ENCODE measurements at regions not wholly inside any gene's neighbourhood (a gene's known extent, or its start where the extent isn't known, plus 50 kb on each side); places are given as distances from the start of the nearest gene placed in this dataset.
A peak's percentile ranks its signal among the peaks of the same experiment; 100 is the strongest.

DNA sequence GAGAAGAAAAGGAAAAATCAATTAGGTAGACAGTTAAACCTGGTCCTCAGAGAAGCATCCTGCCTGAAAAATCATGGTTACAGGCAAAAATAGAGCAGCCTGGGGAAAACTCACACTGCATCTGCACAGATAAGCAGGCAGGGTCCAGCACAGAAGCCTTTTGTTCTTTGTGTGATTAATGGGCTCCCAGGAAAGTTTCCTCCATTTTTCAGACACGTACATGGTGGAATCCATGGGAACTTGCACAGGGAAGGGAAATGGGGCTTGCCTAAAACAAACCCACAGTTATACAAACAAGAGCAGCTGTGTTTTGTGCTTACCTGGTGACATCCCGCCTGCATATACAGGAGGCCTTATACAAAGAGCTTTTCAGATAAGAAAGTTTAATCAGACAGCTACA, 243.9 kb upstream of the ATP10B start:
- no peak overlapping the region for H2BK12ac ChIP-seq (ENCODE audit: low read length)
- H3K18ac ChIP-seq (ENCODE audit: low read length), result no peak overlapping the region
- H3K9ac ChIP-seq (ENCODE audit: low read depth, low read length, poor library complexity), result no peak overlapping the region
- H3K14ac ChIP-seq (ENCODE audit: low read length), result no peak overlapping the region
- H3K23ac ChIP-seq (ENCODE audit: low read depth, low read length, poor library complexity), result no peak overlapping the region
- H3K27ac ChIP-seq (replicated peaks; ENCODE audit: low read length), result no peak overlapping the region
- H3K9me3 ChIP-seq (replicated peaks in 1 of 2; ENCODE audit: control insufficient read depth in 2 of 2, insufficient read depth in 1 of 2, low read depth in 1 of 2, low read length in 2 of 2), result no peaks in the 10 kb centered on the region
- H3K4ac ChIP-seq (ENCODE audit: low read length), result no peak overlapping the region
- H3K4me3 ChIP-seq (ENCODE audit: low read length in 2 of 2), result no peak overlapping the region
- no peak overlapping the region for H2AFZ ChIP-seq (ENCODE audit: low read length)
- no CpG with 5 or more reads among the region's 2 CpGs for WGBS, 2 donors (ENCODE audit: extremely low coverage in 2 of 2, insufficient read length in 2 of 2, insufficient replicate concordance in 1 of 2)
- no peak overlapping the region for H2BK15ac ChIP-seq (ENCODE audit: low read length)
- H4K91ac ChIP-seq (ENCODE audit: low read depth, low read length, poor library complexity), result no peak overlapping the region
- no peak overlapping the region for H3K4me2 ChIP-seq (ENCODE audit: insufficient read depth, low read length, poor library complexity, severe bottlenecking)
- DNase-seq (ENCODE audit: low spot score), result no peak
- no peak overlapping the region for H2BK5ac ChIP-seq (ENCODE audit: low read length)
- no peaks in the 10 kb centered on the region for H3K36me3 ChIP-seq (replicated peaks in 1 of 2; ENCODE audit: control insufficient read depth in 2 of 2, insufficient read depth in 2 of 2, low read length in 2 of 2)
- H3K79me1 ChIP-seq (ENCODE audit: low read depth, low read length), result no peaks in the 10 kb centered on the region
- H2AK5ac ChIP-seq (ENCODE audit: low read depth, low read length), result no peak overlapping the region
- no peak overlapping the region for H4K8ac ChIP-seq (ENCODE audit: low read depth, low read length)
- no peaks in the 10 kb centered on the region for H3K27me3 ChIP-seq (ENCODE audit: control insufficient read depth in 3 of 3, insufficient read depth in 3 of 3, low read depth in 1 of 3, low read length in 3 of 3)
- no peak overlapping the region for H2BK120ac ChIP-seq (ENCODE audit: low read depth, low read length)
- H3K4me1 ChIP-seq (ENCODE audit: control insufficient read depth in 2 of 2, insufficient read depth in 1 of 2, low read depth in 1 of 2, low read length in 2 of 2), result no peaks in the 10 kb centered on the region

DNA sequence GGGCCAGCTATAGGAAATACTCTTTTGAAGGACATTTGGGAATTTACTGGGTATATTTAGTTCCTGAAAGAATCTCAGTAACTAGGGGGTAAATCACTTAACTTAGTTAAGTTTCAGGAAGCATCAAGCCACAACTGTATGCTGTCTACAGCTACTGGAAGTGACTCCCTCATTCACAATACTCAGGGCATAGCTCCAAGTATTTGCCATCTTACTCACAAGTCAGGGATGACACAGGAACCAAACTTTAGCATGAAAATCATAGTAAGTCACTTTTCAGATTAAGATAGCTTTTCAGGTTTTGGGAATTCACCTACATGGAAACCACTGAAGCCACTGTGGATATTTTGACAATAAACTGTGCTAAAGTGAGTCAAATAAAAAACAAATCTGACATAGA, 242.4 kb upstream of the ATP10B start:
- Histone ChIP-seq H3K18ac (ENCODE audit: low read length) (no peak overlapping the region), H3K9me3 (replicated peaks in 1 of 2; ENCODE audit: control insufficient read depth in 2 of 2, insufficient read depth in 1 of 2, low read depth in 1 of 2, low read length in 2 of 2) (no peaks in the 10 kb centered on the region), H2AK5ac (ENCODE audit: low read depth, low read length) (no peak overlapping the region), H3K36me3 (replicated peaks in 1 of 2; ENCODE audit: control insufficient read depth in 2 of 2, insufficient read depth in 2 of 2, low read length in 2 of 2) (no peaks in the 10 kb centered on the region), H2BK5ac (ENCODE audit: low read length) (no peak overlapping the region), H2BK120ac (ENCODE audit: low read depth, low read length) (no peak overlapping the region), H3K79me1 (ENCODE audit: low read depth, low read length) (no peaks in the 10 kb centered on the region), H3K27me3 (ENCODE audit: control insufficient read depth in 3 of 3, insufficient read depth in 3 of 3, low read depth in 1 of 3, low read length in 3 of 3) (no peaks in the 10 kb centered on the region), H3K4me1 (ENCODE audit: control insufficient read depth in 2 of 2, insufficient read depth in 1 of 2, low read depth in 1 of 2, low read length in 2 of 2) (no peaks in the 10 kb centered on the region), H3K14ac (ENCODE audit: low read length) (no peak overlapping the region), H2BK12ac (ENCODE audit: low read length) (no peak overlapping the region), H4K91ac (ENCODE audit: low read depth, low read length, poor library complexity) (no peak overlapping the region), H3K9ac (ENCODE audit: low read depth, low read length, poor library complexity) (no peak overlapping the region), H2AFZ (ENCODE audit: low read length) (no peak overlapping the region), H3K4me3 (ENCODE audit: low read length in 2 of 2) (no peak overlapping the region), H3K4me2 (ENCODE audit: insufficient read depth, low read length, poor library complexity, severe bottlenecking) (no peak overlapping the region), H3K27ac (replicated peaks; ENCODE audit: low read length) (no peak overlapping the region), H4K8ac (ENCODE audit: low read depth, low read length) (no peak overlapping the region), H3K23ac (ENCODE audit: low read depth, low read length, poor library complexity) (no peak overlapping the region), H3K4ac (ENCODE audit: low read length) (no peak overlapping the region), H2BK15ac (ENCODE audit: low read length) (no peak overlapping the region)
- DNase-seq (ENCODE audit: low spot score), result no peak

- no CpG with 5 or more reads among the region's 2 CpGs for WGBS, 2 donors (ENCODE audit: extremely low coverage in 2 of 2, insufficient read length in 2 of 2, insufficient replicate concordance in 1 of 2)
- Histone ChIP-seq H3K9me3 (replicated peaks in 1 of 2; ENCODE audit: control insufficient read depth in 2 of 2, insufficient read depth in 1 of 2, low read depth in 1 of 2, low read length in 2 of 2) (no peaks in the 10 kb centered on the region), H3K79me1 (ENCODE audit: low read depth, low read length) (no peaks in the 10 kb centered on the region), H3K4me2 (ENCODE audit: insufficient read depth, low read length, poor library complexity, severe bottlenecking) (no peak overlapping the region), H3K18ac (ENCODE audit: low read length) (peak overlapping the region; percentile 44), H2AFZ (ENCODE audit: low read length) (no peak overlapping the region), H3K4me3 (ENCODE audit: low read length in 2 of 2) (no peak overlapping the region), H2BK12ac (ENCODE audit: low read length) (no peak overlapping the region), H2BK120ac (ENCODE audit: low read depth, low read length) (no peak overlapping the region), H2AK5ac (ENCODE audit: low read depth, low read length) (no peak overlapping the region), H3K27ac (replicated peaks; ENCODE audit: low read length) (no peak overlapping the region), H4K91ac (ENCODE audit: low read depth, low read length, poor library complexity) (no peak overlapping the region), H3K4me1 (ENCODE audit: control insufficient read depth in 2 of 2, insufficient read depth in 1 of 2, low read depth in 1 of 2, low read length in 2 of 2) (no peaks in the 10 kb centered on the region), H3K14ac (ENCODE audit: low read length) (no peak overlapping the region), H3K23ac (ENCODE audit: low read depth, low read length, poor library complexity) (no peak overlapping the region), H3K4ac (ENCODE audit: low read length) (no peak overlapping the region), H4K8ac (ENCODE audit: low read depth, low read length) (no peak overlapping the region), H2BK5ac (ENCODE audit: low read length) (peak overlapping the region; percentile 49), H3K9ac (ENCODE audit: low read depth, low read length, poor library complexity) (no peak overlapping the region), H3K27me3 (ENCODE audit: control insufficient read depth in 3 of 3, insufficient read depth in 3 of 3, low read depth in 1 of 3, low read length in 3 of 3) (no peaks in the 10 kb centered on the region), H2BK15ac (ENCODE audit: low read length) (no peak overlapping the region), H3K36me3 (replicated peaks in 1 of 2; ENCODE audit: control insufficient read depth in 2 of 2, insufficient read depth in 2 of 2, low read length in 2 of 2) (no peaks in the 10 kb centered on the region)
- DNase-seq (ENCODE audit: low spot score), result no peak
These were observed 241.1 kb upstream of the ATP10B start for GRCh38 chr5:161093100-161093499.

GRCh38 chr5:161089569-161089968, 237.6 kb upstream of the ATP10B start:
- Histone ChIP-seq H3K14ac (ENCODE audit: low read length) (no peak overlapping the region), H4K8ac (ENCODE audit: low read depth, low read length) (no peak overlapping the region), H2AK5ac (ENCODE audit: low read depth, low read length) (no peak overlapping the region), H3K9ac (ENCODE audit: low read depth, low read length, poor library complexity) (no peak overlapping the region), H2BK5ac (ENCODE audit: low read length) (no peak overlapping the region), H2BK15ac (ENCODE audit: low read length) (no peak overlapping the region), H3K18ac (ENCODE audit: low read length) (no peak overlapping the region), H4K91ac (ENCODE audit: low read depth, low read length, poor library complexity) (no peak overlapping the region), H3K23ac (ENCODE audit: low read depth, low read length, poor library complexity) (no peak overlapping the region), H3K4me1 (ENCODE audit: control insufficient read depth in 2 of 2, insufficient read depth in 1 of 2, low read depth in 1 of 2, low read length in 2 of 2) (no peaks in the 10 kb centered on the region), H3K79me1 (ENCODE audit: low read depth, low read length) (no peaks in the 10 kb centered on the region), H3K9me3 (replicated peaks in 1 of 2; ENCODE audit: control insufficient read depth in 2 of 2, insufficient read depth in 1 of 2, low read depth in 1 of 2, low read length in 2 of 2) (no peaks in the 10 kb centered on the region), H2BK12ac (ENCODE audit: low read length) (no peak overlapping the region), H3K36me3 (replicated peaks in 1 of 2; ENCODE audit: control insufficient read depth in 2 of 2, insufficient read depth in 2 of 2, low read length in 2 of 2) (no peaks in the 10 kb centered on the region), H3K4me3 (ENCODE audit: low read length in 2 of 2) (no peak overlapping the region), H2BK120ac (ENCODE audit: low read depth, low read length) (no peak overlapping the region), H3K4me2 (ENCODE audit: insufficient read depth, low read length, poor library complexity, severe bottlenecking) (no peak overlapping the region), H2AFZ (ENCODE audit: low read length) (no peak overlapping the region), H3K27ac (replicated peaks; ENCODE audit: low read length) (no peak overlapping the region), H3K27me3 (ENCODE audit: control insufficient read depth in 3 of 3, insufficient read depth in 3 of 3, low read depth in 1 of 3, low read length in 3 of 3) (no peaks in the 10 kb centered on the region), H3K4ac (ENCODE audit: low read length) (no peak overlapping the region)
- no CpG with 5 or more reads among the region's 2 CpGs for WGBS, 2 donors (ENCODE audit: extremely low coverage in 2 of 2, insufficient read length in 2 of 2, insufficient replicate concordance in 1 of 2)
- no peak for DNase-seq (ENCODE audit: low spot score)
